RWPE1 (cell line): ENCODE measurements at regions not wholly inside any gene's neighbourhood (a gene's known extent, or its start where the extent isn't known, plus 50 kb on each side); places are given as distances from the start of the nearest gene placed in this dataset.

Experiments used
- CTCF ChIA-PET: fragments of 350-600 bp; sonication (Branson Sonifier 250); formaldehyde crosslinking; extraction: SDS; loops from one replicate; lab custom pipeline; 2021; lab: Yijun Ruan, JAX
- POLR2A ChIA-PET: fragments of 400-600 bp; formaldehyde crosslinking; extraction: SDS; loops from one replicate; lab custom pipeline; 2020; ENCODE audit warnings: antibody characterized with exemption; ENCODE audit not compliant: low non-redundant PET; lab: Yijun Ruan, JAX
- DNase-seq: peaks from one replicate; pipeline ENCODE4 v3.0.0; 2012; ENCODE audit warnings: low spot score
- H3K27ac ChIP-seq: fragments of 450-650 bp; 2 replicates; pipeline ENCODE4 v1.5.1; 2017
- CTCF ChIP-seq: fragments of 450-650 bp; conservative IDR thresholded peaks from 2 replicates; pipeline ENCODE4 v1.5.1; 2017; ENCODE audit warnings: low read depth, mild to moderate bottlenecking

DNA sequence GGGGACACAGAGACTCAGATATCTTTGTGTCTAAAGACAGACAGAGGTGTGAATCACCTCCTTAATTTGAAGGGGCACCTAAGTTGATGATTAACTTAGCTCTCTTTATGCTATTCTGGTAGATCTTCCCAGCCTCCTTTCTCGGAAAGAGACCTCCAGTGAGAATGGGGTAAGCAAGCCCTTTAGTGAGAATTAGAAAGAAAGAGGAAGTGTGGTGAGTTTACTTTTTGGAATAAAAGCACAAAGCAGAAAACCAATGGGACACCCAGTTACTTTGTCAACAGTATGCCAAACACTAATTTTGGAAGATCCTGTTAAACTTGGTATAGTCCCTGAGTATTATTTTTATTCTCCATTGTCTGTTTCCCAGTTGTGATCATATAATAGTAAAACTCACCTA, 302.8 kb upstream of the RASA1 start:
- ChIA-PET CTCF (no interaction called here), POLR2A (no interaction called here)
- DNase-seq, result no peak
- H3K27ac ChIP-seq, result no peak overlapping the region
- TF ChIP-seq CTCF, result no peak

DNA sequence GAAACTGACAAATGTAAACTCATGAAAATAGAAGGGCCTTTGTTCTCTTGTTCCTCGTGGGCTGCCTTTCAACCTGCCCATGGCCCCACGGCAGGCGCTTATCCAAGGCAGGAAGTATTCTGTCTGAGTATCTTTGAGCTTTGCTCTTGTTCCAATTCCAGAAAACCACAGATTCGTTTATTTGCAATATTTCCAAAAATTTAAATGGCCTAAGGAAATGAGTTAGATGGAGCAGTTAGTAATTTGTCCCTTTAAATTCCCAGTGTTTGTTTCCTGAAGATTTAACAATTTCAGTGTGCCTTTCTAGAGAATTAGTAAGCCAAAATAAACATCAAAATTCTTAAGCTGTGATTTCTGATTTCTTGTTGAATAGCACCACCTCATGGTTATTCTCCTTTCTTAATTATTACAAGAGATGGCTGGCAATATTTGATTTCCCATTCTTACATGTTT, 299.4 kb upstream of the RASA1 start:
- ChIA-PET CTCF (interaction anchor here (0.6 to 4.7 kb wide), 7 partner anchors 12 to 1861 kb away, joined by 3 to 58 read pairs (median 3); no protein-coding TSS in a partner anchor), POLR2A (no interaction called here)
- DNase-seq, result peak; percentile 58
- H3K27ac ChIP-seq, result no peak overlapping the region
- peak; percentile 61 for TF ChIP-seq CTCF

GRCh38 chr5:86970361-86970760, 297.3 kb upstream of the RASA1 start:
- CTCF ChIA-PET, result interaction anchor here (0.5 to 4.7 kb wide), 4 partner anchors 16 to 1373 kb away, joined by 3 to 58 read pairs (median 4); no protein-coding TSS in a partner anchor
- H3K27ac ChIP-seq, result no peak overlapping the region
- POLR2A ChIA-PET, result no interaction called here
- no peak for DNase-seq
- TF ChIP-seq CTCF, result no peak

GRCh38 chr5:86971034-86971571, 296.6 kb upstream of the RASA1 start:
- ChIA-PET POLR2A (no interaction called here), CTCF (interaction anchor here (4.7 kb wide), 1 partner anchor 90 kb away, joined by 58 read pairs; no protein-coding TSS in a partner anchor)
- H3K27ac ChIP-seq, result no peak overlapping the region
- TF ChIP-seq CTCF, result no peak; the same call in 1 of the 2 replicates
- peak; percentile 13 for DNase-seq

- no peak for DNase-seq
- no peak overlapping the region for H3K27ac ChIP-seq
- no peak for TF ChIP-seq CTCF
- POLR2A ChIA-PET, result no interaction called here
- CTCF ChIA-PET, result interaction anchor here (0.9 kb wide), 1 partner anchor 94 kb away, joined by 3 read pairs; no protein-coding TSS in a partner anchor
Measured at GRCh38 chr5:86974955-86975354, 292.7 kb upstream of the RASA1 start.

- ChIA-PET POLR2A (no interaction called here), CTCF (interaction anchor here (1.5 kb wide), 1 partner anchor 9 kb away, joined by 3 read pairs; no protein-coding TSS in a partner anchor)
- DNase-seq, result no peak
- TF ChIP-seq CTCF, result no peak
- no peak overlapping the region for H3K27ac ChIP-seq
Measured at GRCh38 chr5:86977190-86977589, 290.5 kb upstream of the RASA1 start.
